ENCODE measurements at regions not wholly inside any gene's neighbourhood (a gene's known extent, or its start where the extent isn't known, plus 50 kb on each side); places are given as distances from the start of the nearest gene placed in this dataset.
"Not testable (repeated sequence)": the region's sequence is repeated elsewhere in the genome, so short reads cannot be mapped to it uniquely, and the experiment has no call there.

DNA sequence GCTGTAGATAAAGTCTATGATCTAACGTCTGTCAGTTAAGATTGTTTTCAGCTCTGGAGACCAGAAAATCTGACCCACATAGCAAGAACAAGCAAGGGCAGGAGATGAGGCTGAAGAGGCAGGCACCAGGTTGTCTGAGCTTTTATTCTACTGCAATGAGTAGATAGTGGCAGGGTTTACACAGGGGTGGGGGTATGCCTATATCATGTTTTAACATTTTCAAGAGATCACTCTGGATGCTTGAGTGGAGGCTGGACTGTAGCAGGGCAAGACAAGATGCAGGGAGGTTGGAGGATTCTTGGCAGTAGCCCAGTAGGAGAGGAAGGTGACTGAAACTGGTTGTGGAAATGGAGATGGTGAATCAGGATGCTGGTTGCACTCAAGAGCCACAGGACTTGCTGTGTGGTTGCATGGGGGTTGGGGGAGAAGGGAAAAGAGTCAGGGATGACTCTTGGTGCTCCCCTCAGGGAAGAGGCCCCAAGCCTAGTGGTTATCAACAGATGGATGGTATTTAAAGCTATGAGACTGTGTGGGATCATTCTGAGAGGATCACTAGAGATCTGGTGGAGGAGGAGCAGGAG is 143.1 kb upstream of the KCNJ18 start:
- POLR2A ChIA-PET = no interaction called here
- no peaks in the 10 kb centered on the region for H3K9me3 Mint-ChIP-seq (ENCODE audit: unreplicated experiment)
- no peak overlapping the region for H3K4me3 ChIP-seq (ENCODE audit: low read depth, low read length)

DNA sequence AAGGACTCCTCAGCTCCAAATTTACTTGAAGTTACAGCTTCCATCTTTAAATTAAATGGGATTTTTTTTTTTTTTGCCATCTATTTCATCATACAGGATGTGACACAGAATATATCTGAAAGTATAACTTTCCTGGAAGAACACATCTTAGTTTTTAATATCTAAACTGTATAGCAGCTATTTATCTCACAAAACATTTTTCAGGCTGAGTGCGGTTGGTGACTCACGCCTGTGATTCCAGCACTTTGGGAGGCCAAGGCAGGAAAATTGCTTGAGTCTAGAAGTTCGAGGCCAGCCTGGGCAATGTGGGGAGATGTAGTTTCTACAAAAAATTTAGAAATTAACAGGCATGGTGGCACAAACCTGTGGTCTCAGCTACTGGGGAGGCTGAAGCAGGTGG is 142.3 kb upstream of the KCNJ18 start:
- H3K4me3 ChIP-seq (ENCODE audit: low read depth, low read length); H3K9me3 ChIP-seq; H3K4me1 ChIP-seq; H3K4me1 Mint-ChIP-seq (ENCODE audit: low read depth, unreplicated experiment); H3K27ac Mint-ChIP-seq (ENCODE audit: unreplicated experiment); BruUV-seq (replicated peaks); H3K27me3 ChIP-seq (replicated peaks; ENCODE audit: control insufficient read depth, insufficient read depth, low read length); intact Hi-C loops (cut with micrococcal nuclease; ENCODE audit: unreplicated experiment); POLR2A ChIA-PET; H3K36me3 ChIP-seq (ENCODE audit: control insufficient read depth, insufficient read depth, low read length); DNase-seq; H3K36me3 Mint-ChIP-seq (ENCODE audit: insufficient read depth, unreplicated experiment); H3K9me3 Mint-ChIP-seq (ENCODE audit: unreplicated experiment): not testable (repeated sequence)
- Mint-ChIP-seq H3K27me3 (ENCODE audit: insufficient read depth, unreplicated experiment) (peaks cover 21% of the 10 kb centered on the region), H3K4me3 (ENCODE audit: unreplicated experiment) (peak overlapping the region; percentile 93)
- CTCF ChIA-PET = interaction anchor here (1.9 kb wide), 1 partner anchor 37 kb away, joined by 6 read pairs; no protein-coding TSS in a partner anchor

More for the DNA sequence above, 143.1 kb upstream of the KCNJ18 start:
- peaks cover 10% of the 10 kb centered on the region for H3K36me3 Mint-ChIP-seq (ENCODE audit: insufficient read depth, unreplicated experiment)
- no TSS peak for BruUV-seq (replicated peaks)
- Histone ChIP-seq H3K27me3 (replicated peaks; ENCODE audit: control insufficient read depth, insufficient read depth, low read length) (no peaks in the 10 kb centered on the region), H3K9me3 (no peaks in the 10 kb centered on the region), H3K4me1 (0 out of 2 replicates have a peak, but pooled peaks cover 6% of the 10 kb centered on the region), H3K36me3 (ENCODE audit: control insufficient read depth, insufficient read depth, low read length) (no peaks in the 10 kb centered on the region; the same call in 1 of the 2 replicates)
- peaks cover 21% of the 10 kb centered on the region for H3K27me3 Mint-ChIP-seq (ENCODE audit: insufficient read depth, unreplicated experiment)
- TF ChIP-seq, protein P1, sequence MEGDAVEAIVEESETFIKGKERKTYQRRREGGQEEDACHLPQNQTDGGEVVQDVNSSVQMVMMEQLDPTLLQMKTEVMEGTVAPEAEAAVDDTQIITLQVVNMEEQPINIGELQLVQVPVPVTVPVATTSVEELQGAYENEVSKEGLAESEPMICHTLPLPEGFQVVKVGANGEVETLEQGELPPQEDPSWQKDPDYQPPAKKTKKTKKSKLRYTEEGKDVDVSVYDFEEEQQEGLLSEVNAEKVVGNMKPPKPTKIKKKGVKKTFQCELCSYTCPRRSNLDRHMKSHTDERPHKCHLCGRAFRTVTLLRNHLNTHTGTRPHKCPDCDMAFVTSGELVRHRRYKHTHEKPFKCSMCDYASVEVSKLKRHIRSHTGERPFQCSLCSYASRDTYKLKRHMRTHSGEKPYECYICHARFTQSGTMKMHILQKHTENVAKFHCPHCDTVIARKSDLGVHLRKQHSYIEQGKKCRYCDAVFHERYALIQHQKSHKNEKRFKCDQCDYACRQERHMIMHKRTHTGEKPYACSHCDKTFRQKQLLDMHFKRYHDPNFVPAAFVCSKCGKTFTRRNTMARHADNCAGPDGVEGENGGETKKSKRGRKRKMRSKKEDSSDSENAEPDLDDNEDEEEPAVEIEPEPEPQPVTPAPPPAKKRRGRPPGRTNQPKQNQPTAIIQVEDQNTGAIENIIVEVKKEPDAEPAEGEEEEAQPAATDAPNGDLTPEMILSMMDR (IDR thresholded peaks at IDR 0.05; ENCODE audit: insufficient read depth in 1 of 2, low read depth in 1 of 2, low read length in 1 of 2, severe bottlenecking in 1 of 2, unreplicated experiment in 1 of 2) = no peak
- H3K4me3 Mint-ChIP-seq (ENCODE audit: unreplicated experiment) = peak overlapping the region; percentile 52
- no peak overlapping the region for H3K27ac Mint-ChIP-seq (ENCODE audit: unreplicated experiment)
- H3K4me1 Mint-ChIP-seq (ENCODE audit: low read depth, unreplicated experiment) = peaks cover 7% of the 10 kb centered on the region
- intact Hi-C loops (cut with micrococcal nuclease; ENCODE audit: unreplicated experiment) = no loop called here
- no peak for DNase-seq
- CTCF ChIA-PET = interaction anchor here (1.9 kb wide), 1 partner anchor 36 kb away, joined by 6 read pairs; no protein-coding TSS in a partner anchor

DNA sequence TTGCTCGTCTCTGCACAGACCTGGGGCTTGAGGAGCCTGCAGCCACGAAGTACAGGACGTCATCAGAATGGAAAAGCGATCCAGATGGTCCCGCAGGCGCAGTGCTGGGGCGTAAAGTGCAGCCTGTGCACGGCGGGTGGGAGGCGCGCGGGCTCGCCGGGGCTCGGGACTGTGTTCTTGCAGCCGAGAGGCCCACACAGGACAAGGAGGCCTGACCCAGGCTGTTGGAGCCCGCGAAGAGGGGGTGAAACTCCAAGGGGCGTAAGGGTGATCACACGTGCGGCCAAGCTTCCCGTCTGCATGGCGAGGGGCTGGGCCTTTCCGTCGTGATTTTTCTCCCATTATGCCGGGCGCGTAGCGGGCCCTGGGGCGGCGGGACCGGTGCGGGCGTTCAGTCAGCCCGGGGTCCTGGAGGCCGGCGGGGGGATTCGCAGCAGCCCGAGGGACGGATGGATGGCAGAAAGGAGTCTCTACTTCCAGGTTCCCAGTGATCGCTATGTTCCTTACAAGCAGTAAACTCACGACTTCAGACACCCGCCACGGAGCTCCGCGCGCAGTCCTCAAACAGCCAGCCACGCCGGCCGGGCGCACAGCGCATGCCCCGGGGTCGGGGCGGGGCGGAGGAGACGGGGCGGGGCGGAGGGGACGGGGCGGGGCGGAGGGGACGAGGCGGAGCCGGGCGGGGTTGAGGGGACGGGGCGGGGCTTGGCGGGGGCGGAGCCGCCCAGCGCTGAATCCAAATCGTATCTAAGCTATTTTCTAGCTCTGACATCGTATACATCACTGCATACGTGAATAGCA is 141.0 kb upstream of the KCNJ18 start:
- ChIA-PET CTCF (interaction anchor here (0.7 to 1.9 kb wide), 2 partner anchors 38 to 94 kb away, joined by 3 to 6 read pairs; no protein-coding TSS in a partner anchor), POLR2A (interaction anchor here (0.6 kb wide), 2 partner anchors 93 to 508 kb away, joined by 4 to 7 read pairs; partner anchors contain the start of gene USP22)
- BruUV-seq (replicated peaks) = no TSS peak
- Mint-ChIP-seq H3K27ac (ENCODE audit: unreplicated experiment) (no peak overlapping the region), H3K4me3 (ENCODE audit: unreplicated experiment) (peak overlapping the region; percentile 93), H3K4me1 (ENCODE audit: low read depth, unreplicated experiment) (peaks cover 7% of the 10 kb centered on the region), H3K9me3 (ENCODE audit: unreplicated experiment) (no peaks in the 10 kb centered on the region), H3K27me3 (ENCODE audit: insufficient read depth, unreplicated experiment) (peaks cover 25% of the 10 kb centered on the region), H3K36me3 (ENCODE audit: insufficient read depth, unreplicated experiment) (peaks cover 4% of the 10 kb centered on the region)
- intact Hi-C loops (cut with micrococcal nuclease; ENCODE audit: unreplicated experiment) = no loop called here
- H3K9me3 ChIP-seq = no peaks in the 10 kb centered on the region
- H3K27me3 ChIP-seq (replicated peaks; ENCODE audit: control insufficient read depth, insufficient read depth, low read length) = no peaks in the 10 kb centered on the region
- peak overlapping the region; percentile 56 for H3K4me3 ChIP-seq (ENCODE audit: low read depth, low read length)
- 0 out of 2 replicates have a peak, but pooled peaks cover 6% of the 10 kb centered on the region for H3K4me1 ChIP-seq
- peak; percentile 77 to 84 for DNase-seq
- TF ChIP-seq, protein P1 (IDR thresholded peaks at IDR 0.05; ENCODE audit: insufficient read depth in 1 of 2, low read depth in 1 of 2, low read length in 1 of 2, severe bottlenecking in 1 of 2, unreplicated experiment in 1 of 2) = no peak
- no peaks in the 10 kb centered on the region for H3K36me3 ChIP-seq (ENCODE audit: control insufficient read depth, insufficient read depth, low read length)

DNA sequence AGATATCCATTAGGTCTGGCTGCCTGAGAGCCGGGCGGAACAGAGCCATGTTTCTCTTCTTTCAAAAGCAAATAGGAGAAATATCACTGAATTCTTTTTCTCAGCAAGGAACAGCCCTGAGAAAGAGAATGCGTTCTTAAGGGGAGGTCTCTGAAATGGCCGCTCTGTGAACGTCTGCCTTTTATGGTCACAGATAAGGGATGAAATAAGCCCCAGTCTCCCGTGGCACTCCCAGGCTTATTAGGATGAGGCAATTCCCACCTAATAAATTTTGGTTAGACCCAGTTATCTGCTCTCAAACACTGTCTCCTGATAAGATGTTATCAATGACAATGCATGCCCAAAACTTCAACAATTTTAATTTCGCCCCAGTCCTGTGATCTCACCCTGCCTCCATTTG is 133.4 kb upstream of the KCNJ18 start:
- POLR2A ChIA-PET; H3K27ac Mint-ChIP-seq (ENCODE audit: unreplicated experiment); DNase-seq; H3K4me3 ChIP-seq (ENCODE audit: low read depth, low read length); H3K36me3 Mint-ChIP-seq (ENCODE audit: insufficient read depth, unreplicated experiment); intact Hi-C loops (cut with micrococcal nuclease; ENCODE audit: unreplicated experiment); CTCF ChIA-PET; H3K4me1 ChIP-seq; H3K4me1 Mint-ChIP-seq (ENCODE audit: low read depth, unreplicated experiment); H3K27me3 ChIP-seq (replicated peaks; ENCODE audit: control insufficient read depth, insufficient read depth, low read length); H3K27me3 Mint-ChIP-seq (ENCODE audit: insufficient read depth, unreplicated experiment); H3K9me3 Mint-ChIP-seq (ENCODE audit: unreplicated experiment); H3K36me3 ChIP-seq (ENCODE audit: control insufficient read depth, insufficient read depth, low read length); H3K4me3 Mint-ChIP-seq (ENCODE audit: unreplicated experiment); BruUV-seq (replicated peaks): not testable (repeated sequence)
- peaks cover 11% of the 10 kb centered on the region; the same call in 1 of the 2 replicates for H3K9me3 ChIP-seq

Measured in Caco-2 (cell line).